ENCODE measurements at regions not wholly inside any gene's neighbourhood (a gene's known extent, or its start where the extent isn't known, plus 50 kb on each side); places are given as distances from the start of the nearest gene placed in this dataset.

DNA sequence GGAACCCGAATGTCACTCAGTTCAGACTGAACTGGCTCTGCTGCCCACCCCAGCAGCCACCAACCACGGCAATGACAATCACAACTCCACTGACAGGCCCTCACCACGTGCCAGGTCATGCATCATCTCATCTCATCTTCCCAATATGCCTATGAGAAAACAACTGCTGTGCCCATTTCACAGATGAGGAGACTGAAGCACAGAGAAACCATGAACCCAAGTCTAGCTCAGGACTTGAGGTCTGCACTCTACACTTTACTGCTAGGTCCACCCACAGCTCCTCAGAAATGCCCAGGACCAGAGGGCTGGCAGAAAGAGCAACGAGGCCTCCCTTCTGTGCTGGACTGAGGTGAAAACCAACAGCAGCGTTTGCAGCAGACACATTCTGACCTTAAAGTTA is 99.2 kb upstream of the LINGO1 start:
- H3K4me3 ChIP-seq (ENCODE audit: low read length) = no peak overlapping the region
- no peak for TF ChIP-seq ZNF274 (IDR thresholded peaks at IDR 0.05; ENCODE audit: low read depth, low read length)

DNA sequence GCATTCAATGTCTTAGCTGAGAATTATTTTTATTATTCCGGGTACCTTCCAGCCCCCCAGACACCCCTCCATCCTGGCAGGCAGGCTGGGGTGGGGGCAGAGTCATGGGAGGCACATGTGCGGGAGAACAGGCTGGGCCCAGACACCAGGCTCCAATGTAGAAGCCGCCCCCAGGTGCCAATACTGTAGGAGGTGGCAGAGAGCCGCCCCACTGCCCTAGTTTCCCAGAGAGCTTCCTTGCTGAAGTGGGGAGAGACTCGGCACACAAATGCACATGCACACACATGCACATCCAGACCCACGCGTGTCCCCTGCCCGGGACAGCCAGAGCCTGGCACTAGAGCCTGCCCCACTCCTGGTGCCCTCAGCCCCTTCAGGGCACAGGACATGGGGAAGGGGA is 98.4 kb upstream of the LINGO1 start:
- H3K4me3 ChIP-seq (ENCODE audit: low read length) = no peak overlapping the region
- no peak for TF ChIP-seq ZNF274 (IDR thresholded peaks at IDR 0.05; ENCODE audit: low read depth, low read length)

DNA sequence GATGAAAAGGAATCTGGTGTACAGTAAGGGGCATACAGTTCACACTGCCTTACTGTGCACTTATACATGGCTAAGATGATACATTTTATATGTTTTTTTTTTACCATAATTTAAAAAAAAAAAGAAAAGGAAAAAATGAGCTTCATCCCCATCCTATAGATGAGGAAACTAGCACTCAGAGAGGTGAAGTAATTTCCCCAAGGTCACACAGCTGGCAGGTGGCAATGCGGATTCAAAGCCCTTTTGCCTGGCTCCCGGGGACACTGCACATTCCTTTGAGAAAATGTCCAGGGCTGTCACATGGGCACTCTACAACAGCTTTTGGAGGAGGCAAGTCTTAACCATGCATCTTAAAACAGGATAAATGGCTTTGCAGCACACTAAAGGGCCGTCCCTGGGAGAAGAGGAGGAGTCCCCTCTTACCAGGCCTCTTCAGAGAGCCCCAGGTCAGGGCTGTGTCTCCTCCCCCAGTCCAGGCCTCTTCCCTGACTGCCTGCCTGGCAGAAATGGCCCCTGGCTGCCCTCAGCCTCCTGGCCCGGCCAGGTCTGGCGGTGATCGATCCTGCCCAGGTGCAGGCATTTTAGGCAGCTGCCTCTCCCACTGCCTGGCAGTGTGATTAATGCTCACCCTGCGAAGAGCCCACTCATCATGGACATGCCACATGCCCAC is 95.1 kb upstream of the LINGO1 start:
- no peak for TF ChIP-seq ZNF274 (IDR thresholded peaks at IDR 0.05; ENCODE audit: low read depth, low read length)
- no peak overlapping the region for H3K4me3 ChIP-seq (ENCODE audit: low read length)

DNA sequence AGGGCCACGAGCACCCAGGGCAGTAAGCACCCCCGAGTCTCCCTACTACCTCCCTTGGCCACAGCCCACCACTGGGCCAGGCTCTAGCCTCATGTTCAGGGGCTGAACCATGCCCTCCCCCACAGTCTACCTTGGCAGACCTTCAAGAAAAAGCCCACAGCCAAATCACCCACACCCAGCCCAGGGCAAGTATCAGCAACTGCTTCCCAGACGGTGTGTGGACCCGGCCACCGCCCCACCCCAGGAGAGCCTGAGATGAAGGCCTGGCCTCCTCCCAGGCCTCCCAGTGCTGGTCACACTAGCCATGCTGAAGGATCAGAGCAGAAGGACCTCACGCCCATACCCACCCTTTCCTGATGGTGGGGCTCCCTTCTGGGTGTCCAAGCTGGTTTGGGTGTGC is 92.0 kb upstream of the LINGO1 start:
- no peak for TF ChIP-seq ZNF274 (IDR thresholded peaks at IDR 0.05; ENCODE audit: low read depth, low read length)
- H3K4me3 ChIP-seq (ENCODE audit: low read length) = no peak overlapping the region

DNA sequence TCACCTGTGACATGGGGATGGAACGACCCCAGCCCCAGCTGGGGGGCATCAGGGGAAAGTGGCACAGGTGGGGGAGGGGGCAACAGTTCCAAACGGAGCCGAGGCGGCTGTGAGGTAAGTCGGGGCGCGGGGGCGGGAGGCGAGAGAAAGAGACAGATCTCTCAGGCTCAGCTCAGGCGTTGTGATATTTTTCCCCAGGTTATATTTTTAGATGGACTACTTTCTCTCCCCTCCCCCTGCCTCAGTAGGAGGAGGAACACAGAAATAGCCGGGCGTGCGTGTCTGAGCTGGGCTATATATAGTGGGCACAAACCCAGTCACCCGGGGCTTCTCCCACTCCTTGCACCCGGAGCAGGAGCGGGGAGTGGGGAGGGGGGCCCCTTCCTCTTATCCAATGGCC is 91.0 kb upstream of the LINGO1 start:
- H3K4me3 ChIP-seq (ENCODE audit: low read length) = no peak overlapping the region
- no peak for TF ChIP-seq ZNF274 (IDR thresholded peaks at IDR 0.05; ENCODE audit: low read depth, low read length)

DNA sequence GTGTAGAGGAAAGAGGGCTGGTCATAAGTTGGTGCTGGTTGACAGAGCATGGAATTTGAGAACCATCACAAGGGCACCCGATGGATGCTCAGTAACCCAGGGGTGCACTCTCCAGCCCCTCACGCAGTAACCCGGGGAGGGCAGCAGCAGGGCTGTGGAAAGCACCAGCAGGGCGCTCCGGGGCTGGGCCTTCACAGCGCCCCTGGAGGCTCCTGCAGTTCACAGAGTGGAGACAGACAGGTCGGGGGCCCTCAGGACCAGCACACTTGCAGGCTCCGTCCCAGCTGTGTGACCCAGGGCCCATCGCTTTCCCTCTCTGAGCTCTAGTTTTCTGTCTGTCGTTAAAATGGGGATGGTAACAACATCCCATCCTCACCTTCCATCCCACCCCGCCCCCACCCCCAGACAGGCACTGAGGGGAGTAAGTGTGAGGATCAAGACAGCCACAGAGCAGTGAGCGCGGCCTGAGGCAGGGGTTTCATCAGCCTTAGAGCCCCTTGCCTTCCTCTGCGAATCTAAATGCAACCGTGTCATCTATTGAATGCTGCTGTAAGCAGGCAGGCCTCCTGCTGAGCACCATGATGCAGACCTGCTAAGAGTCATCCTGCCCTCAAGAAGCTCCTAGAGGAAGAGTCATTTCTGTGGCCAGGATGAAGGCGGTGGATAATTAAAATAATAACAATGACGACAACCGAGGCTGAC is 90.2 kb upstream of the LINGO1 start:
- TF ChIP-seq ZNF274 (IDR thresholded peaks at IDR 0.05; ENCODE audit: low read depth, low read length) = no peak
- H3K4me3 ChIP-seq (ENCODE audit: low read length) = no peak overlapping the region

DNA sequence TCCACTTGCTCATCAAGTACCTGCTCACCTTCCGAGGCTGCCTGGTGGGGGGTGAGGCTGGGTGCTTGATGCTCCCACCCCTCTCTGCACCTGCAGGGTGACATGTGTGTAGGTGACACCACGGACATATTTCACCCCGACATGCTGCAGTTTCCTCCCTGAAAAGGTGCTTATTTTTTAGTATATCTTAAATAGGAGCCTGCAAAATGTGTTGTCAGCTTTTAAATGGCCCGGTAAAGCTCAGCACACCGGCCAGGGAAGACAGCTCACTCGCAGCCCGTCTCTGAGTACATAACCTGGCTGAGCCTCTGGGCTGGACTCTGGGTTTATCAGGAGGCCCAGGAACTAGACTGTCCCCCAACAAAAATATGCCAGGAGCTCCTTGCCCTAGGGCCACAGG is 89.3 kb upstream of the LINGO1 start:
- H3K4me3 ChIP-seq (ENCODE audit: low read length) = no peak overlapping the region
- no peak for TF ChIP-seq ZNF274 (IDR thresholded peaks at IDR 0.05; ENCODE audit: low read depth, low read length)

DNA sequence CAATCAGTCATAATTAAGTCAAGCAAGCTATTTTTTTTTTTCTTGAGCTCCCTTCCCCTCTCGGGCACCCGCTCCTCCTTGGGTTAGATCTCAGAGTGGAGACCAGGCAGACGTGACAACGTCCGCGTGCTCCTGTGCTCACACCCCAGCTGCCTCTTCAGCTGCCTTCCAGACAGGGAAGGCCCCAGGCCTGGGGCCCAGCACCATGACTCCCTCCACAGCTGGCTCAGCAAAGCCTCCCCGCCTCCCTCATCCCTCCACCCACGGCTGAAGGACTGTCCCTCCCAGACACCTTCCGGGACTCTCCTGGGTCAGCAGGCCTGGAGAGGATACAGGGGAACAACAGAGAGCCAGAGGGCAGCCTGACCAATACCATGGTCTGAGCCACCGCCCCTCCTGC is 87.9 kb upstream of the LINGO1 start:
- no peak overlapping the region for H3K4me3 ChIP-seq (ENCODE audit: low read length)
- no peak for TF ChIP-seq ZNF274 (IDR thresholded peaks at IDR 0.05; ENCODE audit: low read depth, low read length)

DNA sequence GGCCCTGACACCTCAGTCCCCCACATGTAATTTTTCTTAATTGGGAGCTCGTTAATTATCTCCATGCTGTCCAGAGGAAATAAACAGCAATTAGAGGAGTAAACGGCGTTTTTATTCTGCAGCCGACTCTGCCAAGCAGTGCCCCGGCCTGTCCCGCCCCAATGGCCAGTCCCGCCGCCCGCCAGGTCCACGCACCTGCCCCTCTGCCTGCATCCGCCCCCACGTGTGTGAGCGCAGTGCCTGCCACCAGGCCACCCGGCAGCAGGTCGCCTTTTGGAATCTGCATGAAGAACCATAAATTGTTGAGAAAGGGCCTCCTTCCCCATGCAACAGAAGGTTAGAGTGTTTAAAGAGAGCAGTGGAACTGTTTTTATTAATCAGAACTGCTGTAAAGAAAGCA is 87.5 kb upstream of the LINGO1 start:
- no peak for TF ChIP-seq ZNF274 (IDR thresholded peaks at IDR 0.05; ENCODE audit: low read depth, low read length)
- no peak overlapping the region for H3K4me3 ChIP-seq (ENCODE audit: low read length)

DNA sequence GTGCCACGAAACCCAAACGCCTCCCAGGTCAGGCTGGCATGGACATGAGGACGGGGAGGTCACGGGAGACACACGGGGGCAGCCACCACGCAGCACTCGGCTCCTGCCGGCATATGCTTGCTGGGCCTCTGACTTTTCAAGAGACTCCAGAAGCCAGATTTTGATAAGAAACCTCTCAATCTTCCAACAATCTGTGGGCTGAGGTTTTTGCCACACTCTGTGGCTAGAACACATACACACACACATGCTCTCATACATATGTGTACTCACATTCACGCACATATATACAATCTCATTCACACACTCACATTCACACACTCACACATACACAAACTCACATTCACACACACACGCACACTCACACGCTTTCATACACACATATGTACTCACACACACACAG is 86.7 kb upstream of the LINGO1 start:
- TF ChIP-seq ZNF274 (IDR thresholded peaks at IDR 0.05; ENCODE audit: low read depth, low read length) = no peak
- no peak overlapping the region for H3K4me3 ChIP-seq (ENCODE audit: low read length)

DNA sequence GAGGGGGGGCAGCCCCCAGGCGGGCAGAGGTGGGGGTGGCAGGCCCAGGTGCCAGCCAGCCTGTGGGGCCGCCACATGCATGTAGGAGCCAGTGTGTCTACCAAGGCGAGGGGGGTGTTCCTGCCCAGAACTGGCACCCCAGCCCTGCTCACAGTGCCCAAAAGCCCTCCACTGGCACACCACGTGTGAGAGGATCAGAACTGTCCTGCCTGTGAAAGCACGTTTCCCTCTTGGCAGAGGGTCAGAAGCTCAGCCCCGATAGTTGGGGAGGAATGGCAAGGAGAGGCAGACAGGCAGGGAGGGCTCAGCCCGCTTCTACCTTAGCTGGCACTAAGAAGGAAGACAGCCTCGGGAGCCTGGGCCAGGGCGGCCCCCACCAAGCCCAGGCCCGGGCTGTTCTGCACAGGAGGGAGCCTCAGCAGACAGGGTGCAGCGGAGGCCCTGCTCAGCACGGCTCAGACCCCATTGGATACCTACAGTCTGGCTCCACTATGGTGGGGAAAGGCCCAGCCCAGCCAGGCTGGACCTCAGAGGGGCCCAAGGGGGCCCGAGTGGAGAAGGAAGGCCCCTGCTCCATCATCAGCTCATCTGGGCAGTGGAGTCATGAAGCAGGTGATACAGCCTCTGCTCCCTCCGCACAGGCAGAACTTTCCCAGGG is 84.8 kb upstream of the LINGO1 start:
- TF ChIP-seq ZNF274 (IDR thresholded peaks at IDR 0.05; ENCODE audit: low read depth, low read length) = no peak
- H3K4me3 ChIP-seq (ENCODE audit: low read length) = no peak overlapping the region

DNA sequence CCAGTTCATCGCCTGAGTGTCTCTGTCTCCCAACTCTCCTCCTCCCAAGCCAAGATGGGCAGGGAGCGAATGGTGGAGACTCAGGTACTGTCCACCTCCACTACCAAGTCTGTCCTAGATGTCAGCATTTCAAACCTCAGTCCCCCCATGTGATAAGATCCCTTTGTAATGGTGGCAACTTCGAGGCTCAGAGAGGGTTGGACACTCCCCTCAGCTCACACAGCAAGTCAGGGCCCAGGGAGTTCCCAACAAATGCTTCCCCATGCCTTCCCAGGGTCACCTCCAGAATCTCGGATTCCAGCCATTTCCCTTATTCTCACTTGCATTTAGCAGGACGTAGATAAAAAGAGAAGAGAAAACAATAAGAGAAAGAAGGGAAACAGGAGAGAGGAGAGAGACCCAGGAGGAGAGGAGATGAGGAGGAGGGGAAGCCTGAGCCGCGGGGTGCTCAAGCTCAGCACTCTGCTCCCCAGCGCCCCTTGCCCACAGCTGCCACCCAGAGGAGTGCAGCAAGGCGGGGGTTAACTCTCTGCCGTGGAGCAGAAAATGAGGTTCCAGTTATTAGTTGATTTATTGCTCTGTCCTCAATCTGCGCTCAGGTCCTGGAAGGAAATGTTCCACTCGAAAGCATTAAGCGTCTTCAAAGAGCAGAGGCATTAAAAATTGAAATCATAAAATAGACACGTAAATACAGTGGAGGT is 84.1 kb upstream of the LINGO1 start:
- TF ChIP-seq ZNF274 (IDR thresholded peaks at IDR 0.05; ENCODE audit: low read depth, low read length) = no peak
- no peak overlapping the region for H3K4me3 ChIP-seq (ENCODE audit: low read length)

DNA sequence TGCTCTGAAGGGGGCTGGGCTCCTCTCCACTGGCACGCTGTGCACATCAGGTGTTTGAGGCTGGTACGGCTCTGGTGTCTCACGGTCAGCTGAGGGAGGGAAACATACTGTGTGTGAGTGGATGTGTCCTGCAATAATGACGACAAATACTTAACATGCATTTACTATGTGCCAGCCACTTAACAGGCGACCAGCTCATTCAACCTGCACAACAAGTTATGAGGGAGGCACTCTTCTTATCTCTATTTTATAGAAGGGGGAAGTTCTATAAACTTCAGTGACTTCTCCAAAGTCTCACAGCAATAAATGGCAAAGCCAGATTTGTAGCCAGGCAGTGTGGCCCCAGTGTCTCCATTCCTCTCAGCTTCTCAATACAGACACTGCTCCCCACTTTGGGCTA is 83.1 kb upstream of the LINGO1 start:
- H3K4me3 ChIP-seq (ENCODE audit: low read length) = no peak overlapping the region
- no peak for TF ChIP-seq ZNF274 (IDR thresholded peaks at IDR 0.05; ENCODE audit: low read depth, low read length)

DNA sequence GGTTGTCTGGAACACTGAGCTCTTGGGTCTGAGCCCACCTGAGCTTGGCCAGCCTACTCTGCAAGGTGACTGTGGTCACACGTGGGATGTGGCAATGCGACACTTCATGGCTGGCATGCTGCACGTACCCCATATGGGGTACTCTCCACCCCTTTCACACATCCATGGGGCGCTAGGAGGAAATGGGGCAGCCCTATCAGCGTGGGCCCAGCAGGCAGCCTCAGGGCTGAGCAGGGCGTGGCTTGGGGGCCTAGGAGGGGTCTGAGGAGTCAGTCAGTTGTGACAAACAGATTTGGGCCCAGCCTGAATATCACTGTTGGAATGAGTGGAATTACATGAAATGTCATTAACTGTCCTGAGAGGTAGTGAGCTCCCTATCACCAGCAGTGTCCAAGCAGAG is 82.3 kb upstream of the LINGO1 start:
- no peak overlapping the region for H3K4me3 ChIP-seq (ENCODE audit: low read length)
- no peak for TF ChIP-seq ZNF274 (IDR thresholded peaks at IDR 0.05; ENCODE audit: low read depth, low read length)

DNA sequence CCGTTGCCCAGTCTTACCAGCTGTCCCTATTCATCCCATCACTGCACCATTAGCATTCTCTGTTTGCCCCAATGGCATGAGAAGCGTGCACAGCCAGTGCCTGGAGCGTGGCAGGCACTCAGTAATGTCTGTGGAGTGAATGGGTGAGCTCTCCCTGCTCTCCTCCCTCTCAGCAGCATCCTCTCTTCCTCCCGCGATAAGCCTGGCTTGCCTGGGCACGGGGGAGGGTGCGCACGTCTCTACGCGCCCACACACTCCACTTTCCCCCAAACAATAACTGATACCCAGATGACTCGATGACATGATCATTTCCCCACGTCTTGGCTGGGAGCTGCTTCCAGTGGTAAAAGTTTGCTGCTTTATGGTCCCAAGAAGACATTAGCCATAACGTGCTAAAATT is 81.8 kb upstream of the LINGO1 start:
- H3K4me3 ChIP-seq (ENCODE audit: low read length) = no peak overlapping the region
- no peak for TF ChIP-seq ZNF274 (IDR thresholded peaks at IDR 0.05; ENCODE audit: low read depth, low read length)

Data from GM08714 (cell line).